GM18502 (cell line): ENCODE measurements at regions not wholly inside any gene's neighbourhood (a gene's known extent, or its start where the extent isn't known, plus 50 kb on each side); places are given as distances from the start of the nearest gene placed in this dataset.
"Not testable (repeated sequence)": the region's sequence is repeated elsewhere in the genome, so short reads cannot be mapped to it uniquely, and the experiment has no call there.

ENCODE experiments used
- ATAC-seq: cut with Tn5 transposase; IDR thresholded peaks from one replicate; pipeline ENCODE4 v1.9.1; 2021; ENCODE audit warnings: mild to moderate bottlenecking; ENCODE audit not compliant: unreplicated experiment, poor library complexity

- not testable (repeated sequence) for ATAC-seq
Measured at GRCh38 chr9:117851836-117852461, 147.7 kb downstream of the TLR4 start.

DNA sequence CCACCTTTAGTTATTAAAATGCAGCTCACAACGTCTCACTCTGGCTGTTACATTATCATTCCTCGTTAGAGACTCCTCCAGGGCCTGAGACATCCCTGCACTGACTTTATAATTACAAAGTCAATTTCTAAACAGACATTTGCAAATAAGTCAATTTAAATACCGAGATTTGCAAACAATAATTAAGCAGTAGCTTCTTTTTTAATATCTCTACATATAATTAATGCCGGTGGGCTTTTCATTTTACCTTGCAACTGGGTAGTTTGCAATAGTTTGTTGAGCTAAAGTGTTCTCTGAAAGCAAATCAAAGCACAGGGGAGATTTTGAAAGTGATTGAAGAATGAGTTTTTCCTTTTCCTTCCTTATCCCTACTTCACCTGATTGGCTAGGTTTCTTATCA lies 154.4 kb downstream of the TLR4 start:
- no peak for ATAC-seq

- ATAC-seq, result no peak
Measured at GRCh38 chr9:117860849-117861248, 156.6 kb downstream of the TLR4 start.

- ATAC-seq, result no peak
Measured at GRCh38 chr9:117864385-117865057, 160.3 kb downstream of the TLR4 start.

GRCh38 chr9:117868594-117868993 lies 164.4 kb downstream of the TLR4 start:
- no peak for ATAC-seq

DNA sequence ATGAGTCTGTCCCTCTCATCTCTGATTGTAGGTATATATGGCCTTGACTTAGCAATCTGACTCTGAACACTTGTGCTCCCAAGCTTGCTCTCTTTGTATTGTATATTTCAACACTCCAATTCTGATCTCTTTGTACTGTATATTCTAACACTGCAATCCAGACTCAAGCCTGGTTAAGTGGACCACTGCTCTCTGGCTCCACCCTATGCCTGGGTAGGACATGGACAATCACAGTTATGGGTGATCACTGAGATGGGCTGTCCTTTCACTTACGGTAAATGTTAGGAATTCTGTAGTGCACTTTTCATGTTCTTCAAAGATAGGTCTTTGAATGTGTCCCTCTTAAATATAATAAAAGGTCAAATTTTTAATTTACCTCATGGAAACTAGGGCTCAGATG lies 165.1 kb downstream of the TLR4 start:
- ATAC-seq, result no peak

DNA sequence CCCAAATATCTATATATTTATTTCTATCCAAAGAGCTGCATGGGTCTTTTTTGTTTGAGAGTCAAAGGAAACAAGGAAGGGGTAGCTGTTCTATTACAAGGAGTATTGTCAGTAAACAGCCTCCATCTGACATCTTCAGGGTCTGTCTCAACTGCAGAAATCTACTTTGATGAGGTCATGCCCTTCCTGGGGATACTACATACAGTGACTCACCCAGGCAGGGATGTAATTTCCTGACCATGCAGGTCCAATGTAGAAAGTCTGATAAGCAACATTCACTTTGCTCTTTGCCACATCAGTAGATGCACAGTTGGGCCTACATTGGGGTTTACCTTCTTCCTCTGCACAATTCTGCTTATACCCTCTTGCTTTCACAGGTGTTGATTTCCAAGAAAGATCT lies 165.5 kb downstream of the TLR4 start:
- no peak for ATAC-seq

DNA sequence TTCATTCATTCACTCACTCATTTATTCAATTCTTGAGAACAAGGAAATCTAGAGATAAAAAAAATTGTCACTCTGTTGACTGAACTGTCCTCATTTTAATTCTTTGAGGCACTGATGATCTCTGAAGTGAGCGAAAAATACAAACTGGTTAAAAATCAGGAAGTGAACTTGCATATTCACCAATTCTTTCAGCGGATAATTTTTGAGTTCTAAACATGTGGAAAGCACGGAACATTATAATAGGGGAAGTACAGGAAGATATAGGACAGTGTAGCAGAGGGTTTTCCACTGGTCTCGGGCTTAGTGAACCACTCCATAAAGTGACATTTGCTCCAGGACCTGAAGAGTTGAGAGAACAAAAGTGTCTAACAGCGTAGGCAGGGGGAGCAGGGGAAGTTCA lies 169.5 kb downstream of the TLR4 start:
- ATAC-seq, result no peak

GRCh38 chr9:117875886-117876285 lies 171.7 kb downstream of the TLR4 start:
- ATAC-seq, result no peak

DNA sequence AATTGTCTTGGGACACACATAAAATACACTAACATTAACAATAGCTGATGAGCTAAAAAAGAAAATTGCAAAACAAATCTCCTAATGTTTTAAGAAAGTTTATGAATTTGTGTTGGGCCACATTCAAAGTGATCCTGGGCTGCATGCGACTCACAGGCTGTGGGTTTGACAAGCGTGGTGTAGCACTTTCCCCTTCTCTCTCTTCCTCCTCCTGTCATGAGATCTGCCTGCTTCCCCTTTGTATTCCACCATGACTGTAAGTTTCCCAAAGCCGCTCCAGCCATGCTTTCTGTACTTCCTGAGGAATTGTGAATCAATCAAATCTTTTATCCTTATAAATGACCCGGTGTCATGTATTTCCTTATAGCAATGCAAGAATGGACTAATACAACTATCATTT lies 178.0 kb downstream of the TLR4 start:
- no peak for ATAC-seq

DNA sequence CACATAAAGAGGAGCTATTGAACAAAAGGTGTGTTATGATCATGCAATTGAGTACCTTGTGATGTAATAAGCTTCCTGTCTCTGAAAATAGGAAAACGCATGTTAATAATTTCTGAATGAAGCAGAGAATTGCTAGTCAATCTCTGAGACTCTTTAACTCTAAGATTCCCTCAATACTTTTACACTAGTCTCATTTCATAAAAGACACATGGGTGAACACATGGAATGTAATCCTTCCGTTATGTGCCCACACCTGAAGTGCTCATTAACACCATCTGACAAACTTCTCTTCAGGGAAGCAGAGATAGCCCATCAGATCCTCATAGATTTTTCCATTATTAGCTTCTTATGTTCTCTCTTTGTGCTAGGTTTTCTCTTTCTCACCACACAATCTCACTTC lies 182.4 kb downstream of the TLR4 start:
- ATAC-seq, result no peak

DNA sequence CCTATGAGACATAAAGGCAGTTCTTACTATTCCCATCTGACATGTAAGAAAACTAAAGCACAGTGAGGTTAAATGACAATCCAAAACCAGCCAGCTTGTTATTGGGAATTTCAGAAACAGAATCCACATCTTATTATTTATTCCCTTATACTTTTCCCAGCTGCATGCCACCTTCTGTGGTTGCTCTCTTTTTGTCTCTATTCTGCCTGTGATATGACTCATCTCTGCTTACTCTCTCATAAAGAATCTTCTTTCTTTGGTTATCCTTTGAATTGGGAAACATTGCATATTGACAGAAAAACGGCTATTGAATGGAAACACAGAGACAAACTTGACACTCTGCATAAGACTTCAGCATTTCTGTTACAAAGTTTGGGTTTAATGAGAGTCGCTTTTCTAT lies 183.2 kb downstream of the TLR4 start:
- ATAC-seq, result no peak

DNA sequence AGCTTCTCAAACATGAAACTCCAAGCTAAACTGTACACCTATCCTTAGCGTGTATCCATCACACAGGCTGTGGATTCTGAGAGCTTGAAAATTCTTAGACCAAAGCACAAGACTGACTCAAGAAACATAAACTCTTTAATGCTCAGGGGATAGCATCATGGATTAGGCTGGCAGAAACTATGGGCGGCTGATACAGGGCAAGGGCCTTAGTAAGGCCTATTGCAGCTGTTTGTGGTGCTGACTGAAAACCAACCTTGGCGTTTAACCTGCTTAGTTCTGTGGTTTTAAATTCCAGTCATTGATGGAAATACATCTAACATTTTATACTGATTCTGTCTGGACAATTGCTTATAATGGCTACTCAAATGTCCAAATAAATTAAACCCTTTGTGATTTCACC lies 183.7 kb downstream of the TLR4 start:
- no peak for ATAC-seq

DNA sequence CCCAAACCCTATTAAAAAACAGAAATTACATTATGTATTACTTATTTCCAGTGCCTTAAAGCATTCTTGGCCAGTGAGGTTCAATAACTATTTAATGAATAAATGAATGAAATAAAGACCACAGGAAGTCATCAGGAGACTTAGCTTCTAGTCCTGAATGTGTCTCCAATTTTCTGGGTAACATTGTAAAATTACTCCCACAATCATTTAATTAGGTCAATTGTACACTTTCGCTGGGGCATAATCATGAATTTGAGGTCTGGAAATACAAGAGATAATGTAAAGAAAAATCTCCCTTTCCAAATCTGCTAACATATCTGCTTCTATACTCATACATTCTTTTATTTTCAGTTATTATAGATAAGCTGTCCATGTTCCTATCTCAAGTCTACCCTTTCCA lies 199.2 kb downstream of the TLR4 start:
- no peak for ATAC-seq

DNA sequence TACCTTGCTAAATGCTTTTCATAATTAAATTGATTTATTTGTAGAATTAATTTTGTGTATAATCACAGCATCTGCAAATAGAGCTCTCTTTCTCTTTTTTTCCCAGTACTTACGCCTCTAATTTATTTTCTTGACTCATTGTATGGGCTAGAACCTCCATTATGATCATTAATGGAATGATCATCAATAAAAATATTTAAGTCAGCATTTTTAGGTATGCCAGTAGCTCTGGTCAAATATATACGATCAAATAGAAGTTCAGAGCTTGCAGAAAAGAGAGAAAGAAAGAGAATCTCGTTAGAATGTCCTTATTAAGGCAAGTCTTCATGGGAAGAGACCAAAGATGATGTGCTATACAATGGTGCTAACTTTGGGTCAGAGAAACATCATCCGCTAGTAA lies 202.6 kb downstream of the TLR4 start:
- ATAC-seq, result no peak

DNA sequence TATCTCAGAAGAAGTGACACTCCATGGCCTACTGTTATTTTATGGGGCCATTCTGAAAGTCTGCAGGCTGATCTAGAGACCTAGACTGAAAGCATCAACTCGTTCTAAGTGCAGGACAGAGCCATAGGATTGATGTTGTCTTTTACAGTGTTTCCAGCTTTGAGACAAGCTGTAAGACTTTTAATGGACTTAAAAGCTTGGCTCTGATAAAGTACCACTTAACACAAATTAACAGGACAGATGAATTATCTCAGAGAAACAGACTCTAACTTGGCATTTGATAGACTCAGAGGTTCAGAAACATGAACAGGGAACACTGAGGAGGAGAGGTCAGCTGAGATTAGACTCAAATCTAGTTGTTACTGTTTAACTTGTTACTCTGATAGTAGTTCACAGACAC lies 203.2 kb downstream of the TLR4 start:
- ATAC-seq, result no peak

DNA sequence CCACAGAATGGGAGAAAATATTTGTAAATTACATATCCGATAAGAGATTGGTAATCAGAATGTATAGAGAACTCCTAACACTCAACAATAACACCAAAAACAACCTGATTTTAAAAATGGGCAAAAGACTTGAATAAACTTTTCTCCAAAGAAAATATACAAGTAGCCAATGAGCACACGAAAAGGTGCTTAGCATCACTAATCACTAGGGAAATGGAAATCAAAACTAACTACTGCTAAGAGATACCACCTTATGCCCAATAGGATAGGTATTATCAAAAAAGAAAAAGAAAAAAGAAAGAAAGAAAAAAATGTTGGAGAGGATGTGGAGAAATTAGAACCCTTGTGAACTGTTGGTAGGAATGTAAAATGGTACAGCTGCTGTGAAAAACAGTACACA lies 212.1 kb downstream of the TLR4 start:
- ATAC-seq, result no peak

GRCh38 chr9:117917873-117918272 lies 213.7 kb downstream of the TLR4 start:
- ATAC-seq, result no peak

DNA sequence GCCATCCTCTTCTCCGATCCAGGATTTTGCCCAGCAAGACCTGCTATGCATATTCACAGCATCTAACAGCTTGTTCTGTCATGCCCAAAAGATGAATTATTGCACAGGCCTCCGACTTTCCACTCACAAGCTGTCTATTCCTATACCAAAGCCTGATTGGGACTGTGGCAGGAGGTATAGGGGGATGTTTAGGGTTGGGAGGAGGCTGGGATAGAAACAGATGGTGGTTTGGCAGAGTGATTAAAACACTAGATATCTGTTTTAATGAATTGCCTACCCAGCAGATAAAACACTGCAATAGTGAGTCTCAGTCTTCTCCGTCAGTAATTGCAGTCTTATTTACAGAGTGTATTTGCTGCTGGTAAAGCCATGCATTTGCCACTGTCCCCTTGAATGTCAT lies 215.3 kb downstream of the TLR4 start:
- ATAC-seq, result no peak

- no peak for ATAC-seq
Measured at GRCh38 chr9:117926031-117926658, 221.9 kb downstream of the TLR4 start.

DNA sequence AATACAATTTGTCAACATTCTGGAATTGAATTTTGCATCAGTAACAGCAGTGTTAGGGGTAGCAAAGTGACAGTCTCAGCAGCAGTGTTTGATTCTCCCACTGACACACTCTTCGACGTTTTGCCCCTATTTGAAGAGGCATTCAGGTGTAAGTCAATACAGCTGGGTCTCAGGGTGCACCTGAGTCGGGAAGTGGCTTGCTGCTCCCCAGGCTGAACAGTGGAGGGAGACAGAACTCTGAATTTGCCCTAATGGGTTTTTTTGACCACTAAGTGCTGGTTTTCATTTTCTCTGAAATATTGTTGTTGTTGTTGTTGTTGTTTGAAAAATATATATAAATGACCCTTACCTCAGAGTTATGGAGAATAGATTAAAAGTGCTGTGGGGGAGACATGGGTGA lies 223.2 kb downstream of the TLR4 start:
- no peak for ATAC-seq

DNA sequence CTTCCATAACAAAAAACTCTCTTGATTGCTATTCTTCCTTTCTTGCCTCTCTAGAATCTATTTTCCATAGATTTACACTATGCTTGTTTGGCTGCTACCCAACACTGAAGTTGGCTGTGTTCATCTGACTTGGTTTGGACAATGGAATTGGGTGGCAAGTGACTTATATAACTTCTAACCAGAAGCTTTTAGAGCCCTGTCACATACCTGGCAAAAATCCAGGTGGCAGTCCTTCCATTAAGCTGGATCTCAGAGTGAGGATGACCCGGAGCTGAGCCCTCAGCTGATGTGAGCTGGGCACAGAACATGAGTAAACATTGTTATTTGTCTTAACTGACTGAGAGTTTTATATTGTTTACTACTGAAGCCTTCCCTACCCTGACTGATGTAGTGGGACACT lies 225.7 kb downstream of the TLR4 start:
- no peak for ATAC-seq
